ENCODE measurements at regions not wholly inside any gene's neighbourhood (a gene's known extent, or its start where the extent isn't known, plus 50 kb on each side); places are given as distances from the start of the nearest gene placed in this dataset.

- TF ChIP-seq, protein P1, sequence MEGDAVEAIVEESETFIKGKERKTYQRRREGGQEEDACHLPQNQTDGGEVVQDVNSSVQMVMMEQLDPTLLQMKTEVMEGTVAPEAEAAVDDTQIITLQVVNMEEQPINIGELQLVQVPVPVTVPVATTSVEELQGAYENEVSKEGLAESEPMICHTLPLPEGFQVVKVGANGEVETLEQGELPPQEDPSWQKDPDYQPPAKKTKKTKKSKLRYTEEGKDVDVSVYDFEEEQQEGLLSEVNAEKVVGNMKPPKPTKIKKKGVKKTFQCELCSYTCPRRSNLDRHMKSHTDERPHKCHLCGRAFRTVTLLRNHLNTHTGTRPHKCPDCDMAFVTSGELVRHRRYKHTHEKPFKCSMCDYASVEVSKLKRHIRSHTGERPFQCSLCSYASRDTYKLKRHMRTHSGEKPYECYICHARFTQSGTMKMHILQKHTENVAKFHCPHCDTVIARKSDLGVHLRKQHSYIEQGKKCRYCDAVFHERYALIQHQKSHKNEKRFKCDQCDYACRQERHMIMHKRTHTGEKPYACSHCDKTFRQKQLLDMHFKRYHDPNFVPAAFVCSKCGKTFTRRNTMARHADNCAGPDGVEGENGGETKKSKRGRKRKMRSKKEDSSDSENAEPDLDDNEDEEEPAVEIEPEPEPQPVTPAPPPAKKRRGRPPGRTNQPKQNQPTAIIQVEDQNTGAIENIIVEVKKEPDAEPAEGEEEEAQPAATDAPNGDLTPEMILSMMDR (IDR thresholded peaks at IDR 0.05) = no peak
- no peak for TF ChIP-seq POLR2A (IDR thresholded peaks at IDR 0.05)
These were observed 503.0 kb downstream of the GABRG1 start for GRCh38 chr4:45620808-45621207.

Measured in Peyer's patch (tissue), 4 donors.